Mesenchymal stem cell (in vitro differentiated cells and primary cell): ENCODE measurements at regions not wholly inside any gene's neighbourhood (a gene's known extent, or its start where the extent isn't known, plus 50 kb on each side); places are given as distances from the start of the nearest gene placed in this dataset.
"Not testable (repeated sequence)": the region's sequence is repeated elsewhere in the genome, so short reads cannot be mapped to it uniquely, and the experiment has no call there.

Source experiments
- DNase-seq: peaks from one replicate; pipeline ENCODE4 v3.0.0-alpha.2; 2013
- H2AFZ ChIP-seq: one replicate; pipeline ENCODE4 v1.6.1; 2013; ENCODE audit warnings: low read depth, mild to moderate bottlenecking, control low read depth, inconsistent platforms, low read length, moderate library complexity
- H2AK5ac ChIP-seq: 2 replicates; pipeline ENCODE4 v1.6.1; 2013; ENCODE audit warnings: low read length, moderate library complexity, mild to moderate bottlenecking, inconsistent platforms; ENCODE audit not compliant: severe bottlenecking
- H2BK120ac ChIP-seq: one replicate; pipeline ENCODE4 v1.6.1; 2013; ENCODE audit warnings: low read depth, mild to moderate bottlenecking, inconsistent platforms, low read length, moderate library complexity
- H2BK12ac ChIP-seq, 2 experiments: one replicate each; pipeline ENCODE4 v1.6.1; 2013; ENCODE audit warnings: inconsistent platforms in 2 of 2, low read length in 2 of 2, mild to moderate bottlenecking in 2 of 2, moderate library complexity in 2 of 2, control low read depth in 1 of 2
- H2BK15ac ChIP-seq: one replicate; pipeline ENCODE4 v1.6.1; 2013; ENCODE audit warnings: mild to moderate bottlenecking, low read depth, inconsistent platforms; ENCODE audit not compliant: poor library complexity, severe bottlenecking
- H2BK5ac ChIP-seq: 2 replicates; pipeline ENCODE4 v1.6.1; 2013; ENCODE audit warnings: low read depth, mild to moderate bottlenecking, low read length, control low read depth, inconsistent platforms; ENCODE audit not compliant: poor library complexity, severe bottlenecking
- H3K14ac ChIP-seq, 2 experiments: one replicate each; pipeline ENCODE4 v1.6.1; 2013; ENCODE audit warnings: inconsistent platforms in 2 of 2, low read length in 2 of 2, control low read depth in 1 of 2, mild to moderate bottlenecking in 1 of 2, moderate library complexity in 1 of 2
- H3K18ac ChIP-seq, 2 experiments: one replicate each; pipeline ENCODE4 v1.6.1; 2013; ENCODE audit warnings: inconsistent platforms in 2 of 2, low read length in 2 of 2, control low read depth in 1 of 2, low read depth in 1 of 2, mild to moderate bottlenecking in 1 of 2
- H3K23ac ChIP-seq, 2 experiments: one replicate each; pipeline ENCODE4 v1.6.1; 2013; ENCODE audit warnings: inconsistent platforms in 2 of 2, low read length in 2 of 2, mild to moderate bottlenecking in 2 of 2, moderate library complexity in 2 of 2, control low read depth in 1 of 2
- H3K27ac ChIP-seq: 2 replicates; pipeline ENCODE4 v1.5.1; 2013; ENCODE audit warnings: mild to moderate bottlenecking, moderate library complexity, low read length, control low read depth, inconsistent platforms; ENCODE audit not compliant: poor library complexity, severe bottlenecking
- H3K27me3 ChIP-seq, 2 experiments: 2 replicates each; pipeline versions ENCODE4 v1.6.1 to v1.7.0; 2013; ENCODE audit warnings: low read length in 2 of 2, mild to moderate bottlenecking in 2 of 2, moderate library complexity in 2 of 2, control low read depth in 1 of 2, inconsistent platforms in 1 of 2; ENCODE audit not compliant: control insufficient read depth in 1 of 2, insufficient read depth in 1 of 2
- H3K36me3 ChIP-seq, 2 experiments: 2 replicates each; pipeline versions ENCODE4 v1.6.1 to v1.7.0; 2013; ENCODE audit warnings: low read length in 2 of 2, control low read depth in 1 of 2, inconsistent platforms in 1 of 2, low read depth in 1 of 2, mild to moderate bottlenecking in 1 of 2; ENCODE audit not compliant: insufficient read depth in 2 of 2, control insufficient read depth in 1 of 2
- H3K4ac ChIP-seq, 2 experiments: one replicate each; pipeline ENCODE4 v1.6.1; 2013; ENCODE audit warnings: inconsistent platforms in 2 of 2, low read length in 2 of 2, mild to moderate bottlenecking in 2 of 2, moderate library complexity in 2 of 2, control low read depth in 1 of 2, low read depth in 1 of 2
- H3K4me1 ChIP-seq: 2 replicates; pipeline ENCODE4 v1.6.1; 2013; ENCODE audit warnings: low read depth, low read length, control low read depth; ENCODE audit not compliant: control insufficient read depth, insufficient read depth
- H3K4me2 ChIP-seq: 2 replicates; pipeline ENCODE4 v1.6.1; 2013; ENCODE audit warnings: low read length, mild to moderate bottlenecking, inconsistent platforms; ENCODE audit not compliant: poor library complexity, severe bottlenecking
- H3K4me3 ChIP-seq, 2 experiments: 2 replicates each; pipeline versions ENCODE4 v1.5.1 to v1.7.0; 2013; ENCODE audit warnings: low read length in 2 of 2, mild to moderate bottlenecking in 2 of 2, control low read depth in 1 of 2, low read depth in 1 of 2; ENCODE audit not compliant: insufficient read depth in 1 of 2
- H3K79me1 ChIP-seq: replicated peaks from 2 replicates; pipeline ENCODE4 v1.6.1; 2013; ENCODE audit warnings: mild to moderate bottlenecking, control low read depth, low read length, inconsistent platforms; ENCODE audit not compliant: poor library complexity, severe bottlenecking
- H3K9ac ChIP-seq: 2 replicates; pipeline ENCODE4 v1.7.0; 2013; ENCODE audit warnings: mild to moderate bottlenecking, low read length, moderate library complexity
- H3K9me3 ChIP-seq: 2 replicates; pipeline ENCODE4 v1.7.0; 2013; ENCODE audit warnings: mild to moderate bottlenecking, low read length; ENCODE audit not compliant: control insufficient read depth
- H4K8ac ChIP-seq: one replicate; pipeline ENCODE4 v1.6.1; 2013; ENCODE audit warnings: inconsistent platforms, mild to moderate bottlenecking, low read length, moderate library complexity
- H4K91ac ChIP-seq: one replicate; pipeline ENCODE4 v1.6.1; 2013; ENCODE audit warnings: mild to moderate bottlenecking, low read length, inconsistent platforms
- WGBS: methylation state at CpG from one replicate; pipeline ENCODE4 v1.1.7; 2013; ENCODE audit warnings: mixed read lengths; 5-methylcytosine and 5-hydroxymethylcytosine counted together

GRCh38 chr15:84142888-84143337 lies 92.7 kb upstream of the GOLGA6L4 start:
- no peak overlapping the region for H3K4me3 ChIP-seq
- no peaks in the 10 kb centered on the region for H3K36me3 ChIP-seq
- H3K9me3 ChIP-seq: no peaks in the 10 kb centered on the region
- no peak overlapping the region for H2BK5ac ChIP-seq
- peak; percentile 87 for DNase-seq
- no peak overlapping the region for H3K9ac ChIP-seq
- H3K27me3 ChIP-seq: no peaks in the 10 kb centered on the region
- no peak overlapping the region for H2BK12ac ChIP-seq
- no peak overlapping the region for H2BK120ac ChIP-seq
- no peaks in the 10 kb centered on the region for H3K79me1 ChIP-seq
- peak overlapping the region in 1 of 2 experiments; percentile 70 for H3K18ac ChIP-seq
- H3K4ac ChIP-seq: no peak overlapping the region
- H3K4me2 ChIP-seq: peak overlapping the region; percentile 60
- H2BK15ac ChIP-seq: no peak overlapping the region
- WGBS: 2% methylated on average over 6 of the region's 7 CpGs
- H3K4me1 ChIP-seq: peaks cover 1% of the 10 kb centered on the region
- no peak overlapping the region for H4K91ac ChIP-seq
- H4K8ac ChIP-seq: peak overlapping the region; percentile 88
- peak overlapping the region; percentile 59 for H2AFZ ChIP-seq
- no peak overlapping the region for H3K14ac ChIP-seq
- no peak overlapping the region for H2AK5ac ChIP-seq
- no peak overlapping the region for H3K23ac ChIP-seq
- H3K27ac ChIP-seq: no peak overlapping the region

GRCh38 chr15:84143753-84144314 lies 91.7 kb upstream of the GOLGA6L4 start:
- Histone ChIP-seq H2BK5ac (no peak overlapping the region), H3K4me2 (no peak overlapping the region), H3K9me3 (no peaks in the 10 kb centered on the region), H3K79me1 (no peaks in the 10 kb centered on the region), H3K23ac (no peak overlapping the region), H3K27ac (no peak overlapping the region), H3K4me1 (peaks cover 1% of the 10 kb centered on the region), H2BK15ac (no peak overlapping the region), H3K9ac (no peak overlapping the region), H3K18ac (no peak overlapping the region), H3K27me3 (no peaks in the 10 kb centered on the region), H2BK120ac (no peak overlapping the region), H4K91ac (no peak overlapping the region), H2AK5ac (no peak overlapping the region), H3K4me3 (no peak overlapping the region), H2AFZ (no peak overlapping the region), H3K4ac (no peak overlapping the region), H3K14ac (no peak overlapping the region), H2BK12ac (no peak overlapping the region), H3K36me3 (no peaks in the 10 kb centered on the region), H4K8ac (no peak overlapping the region)
- DNase-seq: no peak
- 93% methylated on average over 3 of the region's 5 CpGs for WGBS

- H3K9ac ChIP-seq, H2AK5ac ChIP-seq, H3K9me3 ChIP-seq, H3K23ac ChIP-seq, H2BK15ac ChIP-seq, H3K4me3 ChIP-seq, H2BK120ac ChIP-seq, DNase-seq, H3K18ac ChIP-seq, H3K27me3 ChIP-seq, H3K79me1 ChIP-seq, H3K4me1 ChIP-seq, H4K91ac ChIP-seq, H3K14ac ChIP-seq, H2AFZ ChIP-seq, H2BK12ac ChIP-seq, H3K27ac ChIP-seq, H2BK5ac ChIP-seq, H3K4me2 ChIP-seq, H4K8ac ChIP-seq, H3K36me3 ChIP-seq: not testable (repeated sequence)
- H3K4ac ChIP-seq: peak overlapping the region in 1 of 2 experiments; percentile 81
- WGBS: 82% methylated on average over 8 of the region's 8 CpGs
Measured at GRCh38 chr15:84144946-84145345, 90.6 kb upstream of the GOLGA6L4 start.

GRCh38 chr15:84146299-84146698 lies 89.3 kb upstream of the GOLGA6L4 start:
- H3K36me3 ChIP-seq, H3K4me2 ChIP-seq, H2BK5ac ChIP-seq, H3K9me3 ChIP-seq, H2BK15ac ChIP-seq, H3K4me1 ChIP-seq, DNase-seq, H3K9ac ChIP-seq, H3K4me3 ChIP-seq, H3K23ac ChIP-seq, H3K14ac ChIP-seq, H3K79me1 ChIP-seq, H2AK5ac ChIP-seq, H3K18ac ChIP-seq, H2BK12ac ChIP-seq, H4K91ac ChIP-seq, H3K27ac ChIP-seq, H2BK120ac ChIP-seq, H3K27me3 ChIP-seq, H4K8ac ChIP-seq, H2AFZ ChIP-seq, H3K4ac ChIP-seq: not testable (repeated sequence)
- 87% methylated on average over 3 of the region's 3 CpGs for WGBS
